ENCODE measurements at regions not wholly inside any gene's neighbourhood (a gene's known extent, or its start where the extent isn't known, plus 50 kb on each side); places are given as distances from the start of the nearest gene placed in this dataset.

DNA sequence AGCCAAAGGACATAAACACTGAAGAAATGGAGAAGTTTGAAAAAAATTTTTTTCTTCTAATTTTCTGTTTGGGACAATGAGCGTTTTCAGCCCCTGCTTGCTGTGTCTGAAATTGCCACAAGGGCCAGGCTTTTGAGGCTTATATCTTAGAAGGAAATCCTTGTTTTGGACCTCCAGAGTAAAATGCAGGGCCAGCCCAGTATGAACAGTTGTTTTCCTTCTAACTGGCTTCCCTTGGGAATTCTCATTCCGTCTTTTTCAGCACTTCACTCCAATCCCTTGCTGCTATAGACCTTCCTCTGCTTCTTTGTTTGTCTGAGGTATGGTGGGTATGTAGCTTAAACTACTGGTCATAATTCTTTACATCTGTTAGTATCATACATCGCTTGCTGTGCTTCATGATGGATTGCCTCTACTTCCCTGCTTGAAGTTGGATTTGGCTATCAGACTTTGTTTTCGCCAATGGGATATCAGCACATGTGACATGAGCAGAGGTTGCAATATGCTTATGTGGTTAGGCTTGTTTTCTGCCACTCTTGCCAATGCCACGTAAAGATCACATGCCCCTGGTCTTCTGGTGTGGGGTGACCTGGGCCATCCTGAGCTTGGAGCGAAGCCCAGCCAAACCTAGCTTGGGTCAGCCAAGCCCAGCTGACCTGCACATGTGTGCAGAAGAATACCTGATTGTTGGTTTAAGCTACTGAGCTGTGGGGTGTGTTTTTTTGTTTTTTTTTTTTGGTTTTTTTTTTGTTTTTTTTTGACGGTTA lies 64.7 kb downstream of the AVPR1A start (continued):
- TF ChIP-seq, protein P1, sequence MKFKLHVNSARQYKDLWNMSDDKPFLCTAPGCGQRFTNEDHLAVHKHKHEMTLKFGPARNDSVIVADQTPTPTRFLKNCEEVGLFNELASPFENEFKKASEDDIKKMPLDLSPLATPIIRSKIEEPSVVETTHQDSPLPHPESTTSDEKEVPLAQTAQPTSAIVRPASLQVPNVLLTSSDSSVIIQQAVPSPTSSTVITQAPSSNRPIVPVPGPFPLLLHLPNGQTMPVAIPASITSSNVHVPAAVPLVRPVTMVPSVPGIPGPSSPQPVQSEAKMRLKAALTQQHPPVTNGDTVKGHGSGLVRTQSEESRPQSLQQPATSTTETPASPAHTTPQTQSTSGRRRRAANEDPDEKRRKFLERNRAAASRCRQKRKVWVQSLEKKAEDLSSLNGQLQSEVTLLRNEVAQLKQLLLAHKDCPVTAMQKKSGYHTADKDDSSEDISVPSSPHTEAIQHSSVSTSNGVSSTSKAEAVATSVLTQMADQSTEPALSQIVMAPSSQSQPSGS (CRISPR knock-in tag; IDR thresholded peaks at IDR 0.05; ENCODE audit: borderline replicate concordance, low read depth), result no peak
- no peak for TF ChIP-seq ATF1 (CRISPR knock-in tag; IDR thresholded peaks at IDR 0.05)

DNA sequence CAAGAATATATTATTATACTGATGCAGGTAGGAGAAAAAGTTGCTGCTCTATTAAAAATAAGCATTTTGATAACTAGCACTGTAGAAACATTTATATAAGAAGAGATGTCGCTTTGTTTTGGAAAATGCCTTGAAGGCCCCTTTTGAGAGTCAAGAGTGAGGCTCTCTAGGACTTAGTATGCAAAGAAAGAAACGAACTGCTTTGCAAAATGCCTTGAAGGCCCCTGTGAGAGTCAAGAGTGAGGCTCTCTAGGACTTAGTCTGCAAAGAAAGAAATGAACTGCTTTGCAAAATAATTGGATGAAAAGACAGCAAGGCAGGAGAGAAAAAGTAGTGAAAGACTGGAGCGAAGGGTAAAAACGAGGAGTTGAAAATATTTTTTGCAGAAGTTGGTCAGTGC lies 65.9 kb downstream of the AVPR1A start:
- no peaks in the 10 kb centered on the region for H3K36me3 Mint-ChIP-seq
- DNase-seq (ENCODE audit: low spot score), result no peak
- 0 out of 2 replicates have a peak, but pooled peaks cover 5% of the 10 kb centered on the region for H3K9me3 Mint-ChIP-seq
- H3K27ac Mint-ChIP-seq, result peak overlapping the region; percentile 84
- POLR2A ChIA-PET, result no interaction called here
- H3K4me1 Mint-ChIP-seq, result peaks cover 34% of the 10 kb centered on the region
- peak; percentile 82 for ATAC-seq
- peak overlapping the region; percentile 3; the same call in 1 of the 2 replicates for H3K4me3 Mint-ChIP-seq
- no peaks in the 10 kb centered on the region for H3K27me3 Mint-ChIP-seq (ENCODE audit: low read depth)
- CTCF ChIA-PET, result interaction anchor here (0.6 to 1.3 kb wide), 3 partner anchors 16 to 852 kb away, joined by 3 to 4 read pairs (median 4); no protein-coding TSS in a partner anchor
- TF ChIP-seq, protein P2, sequence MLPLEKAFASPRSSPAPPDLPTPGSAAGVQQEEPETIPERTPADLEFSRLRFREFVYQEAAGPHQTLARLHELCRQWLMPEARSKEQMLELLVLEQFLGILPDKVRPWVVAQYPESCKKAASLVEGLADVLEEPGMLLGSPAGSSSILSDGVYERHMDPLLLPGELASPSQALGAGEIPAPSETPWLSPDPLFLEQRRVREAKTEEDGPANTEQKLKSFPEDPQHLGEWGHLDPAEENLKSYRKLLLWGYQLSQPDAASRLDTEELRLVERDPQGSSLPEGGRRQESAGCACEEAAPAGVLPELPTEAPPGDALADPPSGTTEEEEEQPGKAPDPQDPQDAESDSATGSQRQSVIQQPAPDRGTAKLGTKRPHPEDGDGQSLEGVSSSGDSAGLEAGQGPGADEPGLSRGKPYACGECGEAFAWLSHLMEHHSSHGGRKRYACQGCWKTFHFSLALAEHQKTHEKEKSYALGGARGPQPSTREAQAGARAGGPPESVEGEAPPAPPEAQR (CRISPR knock-in tag; IDR thresholded peaks at IDR 0.05), result no peak
- TF ChIP-seq, protein P3, sequence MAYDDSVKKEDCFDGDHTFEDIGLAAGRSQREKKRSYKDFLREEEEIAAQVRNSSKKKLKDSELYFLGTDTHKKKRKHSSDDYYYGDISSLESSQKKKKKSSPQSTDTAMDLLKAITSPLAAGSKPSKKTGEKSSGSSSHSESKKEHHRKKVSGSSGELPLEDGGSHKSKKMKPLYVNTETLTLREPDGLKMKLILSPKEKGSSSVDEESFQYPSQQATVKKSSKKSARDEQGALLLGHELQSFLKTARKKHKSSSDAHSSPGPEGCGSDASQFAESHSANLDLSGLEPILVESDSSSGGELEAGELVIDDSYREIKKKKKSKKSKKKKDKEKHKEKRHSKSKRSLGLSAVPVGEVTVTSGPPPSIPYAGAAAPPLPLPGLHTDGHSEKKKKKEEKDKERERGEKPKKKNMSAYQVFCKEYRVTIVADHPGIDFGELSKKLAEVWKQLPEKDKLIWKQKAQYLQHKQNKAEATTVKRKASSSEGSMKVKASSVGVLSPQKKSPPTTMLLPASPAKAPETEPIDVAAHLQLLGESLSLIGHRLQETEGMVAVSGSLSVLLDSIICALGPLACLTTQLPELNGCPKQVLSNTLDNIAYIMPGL (CRISPR knock-in tag; IDR thresholded peaks at IDR 0.05), result no peak
- no peak for TF ChIP-seq KAT7 (CRISPR knock-in tag; IDR thresholded peaks at IDR 0.05; ENCODE audit: borderline replicate concordance)

DNA sequence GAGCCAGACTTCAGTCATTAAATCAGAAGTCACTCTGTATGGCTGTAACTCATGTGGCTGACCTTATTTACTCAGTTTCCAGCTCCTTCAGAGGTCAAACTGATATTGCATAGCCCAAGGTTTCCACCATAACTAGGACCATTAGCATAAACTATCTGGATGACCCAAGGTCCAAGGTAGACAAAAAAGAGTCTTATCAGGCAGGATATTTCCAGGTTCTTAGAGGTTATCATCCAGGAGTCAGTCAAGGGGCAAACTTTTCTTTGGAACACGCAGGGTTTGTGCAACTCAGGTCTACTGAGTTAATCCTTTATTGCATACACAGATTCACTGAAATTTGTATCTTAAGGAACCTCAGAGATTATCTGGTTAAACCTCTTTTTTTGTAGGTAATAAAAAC lies 66.5 kb downstream of the AVPR1A start:
- Mint-ChIP-seq H3K4me1 (peaks cover 37% of the 10 kb centered on the region), H3K9me3 (0 out of 2 replicates have a peak, but pooled peaks cover 5% of the 10 kb centered on the region), H3K27ac (no peak overlapping the region), H3K36me3 (no peaks in the 10 kb centered on the region), H3K27me3 (ENCODE audit: low read depth) (no peaks in the 10 kb centered on the region), H3K4me3 (no peak overlapping the region)
- ChIA-PET POLR2A (no interaction called here), CTCF (no interaction called here)
- DNase-seq (ENCODE audit: low spot score) (no peak), ATAC-seq (no peak)
- TF ChIP-seq, protein P4, sequence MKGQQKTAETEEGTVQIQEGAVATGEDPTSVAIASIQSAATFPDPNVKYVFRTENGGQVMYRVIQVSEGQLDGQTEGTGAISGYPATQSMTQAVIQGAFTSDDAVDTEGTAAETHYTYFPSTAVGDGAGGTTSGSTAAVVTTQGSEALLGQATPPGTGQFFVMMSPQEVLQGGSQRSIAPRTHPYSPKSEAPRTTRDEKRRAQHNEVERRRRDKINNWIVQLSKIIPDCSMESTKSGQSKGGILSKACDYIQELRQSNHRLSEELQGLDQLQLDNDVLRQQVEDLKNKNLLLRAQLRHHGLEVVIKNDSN (CRISPR knock-in tag; IDR thresholded peaks at IDR 0.05), result no peak
- no peak for TF ChIP-seq FOXK1 (CRISPR knock-in tag; IDR thresholded peaks at IDR 0.05)
- TF ChIP-seq ETV6 (CRISPR knock-in tag; IDR thresholded peaks at IDR 0.05), result no peak
- TF ChIP-seq SP1 (CRISPR knock-in tag; conservative IDR thresholded peaks at IDR 0.05), result no peak
- TF ChIP-seq, protein P5, sequence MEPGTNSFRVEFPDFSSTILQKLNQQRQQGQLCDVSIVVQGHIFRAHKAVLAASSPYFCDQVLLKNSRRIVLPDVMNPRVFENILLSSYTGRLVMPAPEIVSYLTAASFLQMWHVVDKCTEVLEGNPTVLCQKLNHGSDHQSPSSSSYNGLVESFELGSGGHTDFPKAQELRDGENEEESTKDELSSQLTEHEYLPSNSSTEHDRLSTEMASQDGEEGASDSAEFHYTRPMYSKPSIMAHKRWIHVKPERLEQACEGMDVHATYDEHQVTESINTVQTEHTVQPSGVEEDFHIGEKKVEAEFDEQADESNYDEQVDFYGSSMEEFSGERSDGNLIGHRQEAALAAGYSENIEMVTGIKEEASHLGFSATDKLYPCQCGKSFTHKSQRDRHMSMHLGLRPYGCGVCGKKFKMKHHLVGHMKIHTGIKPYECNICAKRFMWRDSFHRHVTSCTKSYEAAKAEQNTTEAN (CRISPR knock-in tag; IDR thresholded peaks at IDR 0.05), result no peak
- no peak for TF ChIP-seq TEAD1 (CRISPR knock-in tag; IDR thresholded peaks at IDR 0.05)
- TF ChIP-seq, protein P2 (CRISPR knock-in tag; IDR thresholded peaks at IDR 0.05), result no peak
- TF ChIP-seq, protein P6, sequence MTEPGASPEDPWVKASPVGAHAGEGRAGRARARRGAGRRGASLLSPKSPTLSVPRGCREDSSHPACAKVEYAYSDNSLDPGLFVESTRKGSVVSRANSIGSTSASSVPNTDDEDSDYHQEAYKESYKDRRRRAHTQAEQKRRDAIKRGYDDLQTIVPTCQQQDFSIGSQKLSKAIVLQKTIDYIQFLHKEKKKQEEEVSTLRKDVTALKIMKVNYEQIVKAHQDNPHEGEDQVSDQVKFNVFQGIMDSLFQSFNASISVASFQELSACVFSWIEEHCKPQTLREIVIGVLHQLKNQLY (CRISPR knock-in tag; IDR thresholded peaks at IDR 0.05), result no peak
- TF ChIP-seq EMX1 (CRISPR knock-in tag; IDR thresholded peaks at IDR 0.05), result no peak
- TF ChIP-seq, protein P7, sequence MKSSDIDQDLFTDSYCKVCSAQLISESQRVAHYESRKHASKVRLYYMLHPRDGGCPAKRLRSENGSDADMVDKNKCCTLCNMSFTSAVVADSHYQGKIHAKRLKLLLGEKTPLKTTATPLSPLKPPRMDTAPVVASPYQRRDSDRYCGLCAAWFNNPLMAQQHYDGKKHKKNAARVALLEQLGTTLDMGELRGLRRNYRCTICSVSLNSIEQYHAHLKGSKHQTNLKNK (CRISPR knock-in tag; IDR thresholded peaks at IDR 0.05), result no peak
- no peak for TF ChIP-seq ZNF121 (CRISPR knock-in tag; IDR thresholded peaks at IDR 0.05)
- TF ChIP-seq, protein P8, sequence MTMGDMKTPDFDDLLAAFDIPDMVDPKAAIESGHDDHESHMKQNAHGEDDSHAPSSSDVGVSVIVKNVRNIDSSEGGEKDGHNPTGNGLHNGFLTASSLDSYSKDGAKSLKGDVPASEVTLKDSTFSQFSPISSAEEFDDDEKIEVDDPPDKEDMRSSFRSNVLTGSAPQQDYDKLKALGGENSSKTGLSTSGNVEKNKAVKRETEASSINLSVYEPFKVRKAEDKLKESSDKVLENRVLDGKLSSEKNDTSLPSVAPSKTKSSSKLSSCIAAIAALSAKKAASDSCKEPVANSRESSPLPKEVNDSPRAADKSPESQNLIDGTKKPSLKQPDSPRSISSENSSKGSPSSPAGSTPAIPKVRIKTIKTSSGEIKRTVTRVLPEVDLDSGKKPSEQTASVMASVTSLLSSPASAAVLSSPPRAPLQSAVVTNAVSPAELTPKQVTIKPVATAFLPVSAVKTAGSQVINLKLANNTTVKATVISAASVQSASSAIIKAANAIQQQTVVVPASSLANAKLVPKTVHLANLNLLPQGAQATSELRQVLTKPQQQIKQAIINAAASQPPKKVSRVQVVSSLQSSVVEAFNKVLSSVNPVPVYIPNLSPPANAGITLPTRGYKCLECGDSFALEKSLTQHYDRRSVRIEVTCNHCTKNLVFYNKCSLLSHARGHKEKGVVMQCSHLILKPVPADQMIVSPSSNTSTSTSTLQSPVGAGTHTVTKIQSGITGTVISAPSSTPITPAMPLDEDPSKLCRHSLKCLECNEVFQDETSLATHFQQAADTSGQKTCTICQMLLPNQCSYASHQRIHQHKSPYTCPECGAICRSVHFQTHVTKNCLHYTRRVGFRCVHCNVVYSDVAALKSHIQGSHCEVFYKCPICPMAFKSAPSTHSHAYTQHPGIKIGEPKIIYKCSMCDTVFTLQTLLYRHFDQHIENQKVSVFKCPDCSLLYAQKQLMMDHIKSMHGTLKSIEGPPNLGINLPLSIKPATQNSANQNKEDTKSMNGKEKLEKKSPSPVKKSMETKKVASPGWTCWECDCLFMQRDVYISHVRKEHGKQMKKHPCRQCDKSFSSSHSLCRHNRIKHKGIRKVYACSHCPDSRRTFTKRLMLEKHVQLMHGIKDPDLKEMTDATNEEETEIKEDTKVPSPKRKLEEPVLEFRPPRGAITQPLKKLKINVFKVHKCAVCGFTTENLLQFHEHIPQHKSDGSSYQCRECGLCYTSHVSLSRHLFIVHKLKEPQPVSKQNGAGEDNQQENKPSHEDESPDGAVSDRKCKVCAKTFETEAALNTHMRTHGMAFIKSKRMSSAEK (CRISPR knock-in tag; IDR thresholded peaks at IDR 0.05; ENCODE audit: borderline replicate concordance), result no peak
- TF ChIP-seq NFE2L1 (CRISPR knock-in tag; IDR thresholded peaks at IDR 0.05), result no peak
- no peak for TF ChIP-seq PRRX2 (CRISPR knock-in tag; IDR thresholded peaks at IDR 0.05)
